Mesodermal cell (in vitro differentiated cells): ENCODE measurements at regions not wholly inside any gene's neighbourhood (a gene's known extent, or its start where the extent isn't known, plus 50 kb on each side); places are given as distances from the start of the nearest gene placed in this dataset.

Experiments
- H3K27ac ChIP-seq: 2 replicates; pipeline ENCODE4 v1.7.0; 2013; ENCODE audit warnings: mild to moderate bottlenecking, low read depth, low read length, moderate library complexity; ENCODE audit not compliant: severe bottlenecking
- H3K36me3 ChIP-seq: 2 replicates; pipeline ENCODE4 v1.7.1; 2013; ENCODE audit warnings: mild to moderate bottlenecking, low read length, moderate library complexity; ENCODE audit not compliant: control insufficient read depth, insufficient read depth
- H3K4me1 ChIP-seq: one replicate; pipeline ENCODE4 v1.7.1; 2013; ENCODE audit warnings: mild to moderate bottlenecking, low read length; ENCODE audit not compliant: insufficient read depth, control insufficient read depth, poor library complexity, severe bottlenecking
- H3K4me3 ChIP-seq: 2 replicates; pipeline ENCODE4 v1.7.0; 2013; ENCODE audit warnings: low read length, control low read depth, mild to moderate bottlenecking; ENCODE audit not compliant: insufficient read depth, poor library complexity, severe bottlenecking; ENCODE audit errors: extremely low read depth
- H3K9me3 ChIP-seq: 2 replicates; pipeline ENCODE4 v1.7.1; 2013; ENCODE audit warnings: mild to moderate bottlenecking, low read length, moderate library complexity; ENCODE audit not compliant: control insufficient read depth
- WGBS, 2 experiments: methylation state at CpG; one replicate each; pipeline ENCODE4 v1.1.5; 2013; ENCODE audit warnings: missing lambda C conversion rate in 2 of 2; ENCODE audit not compliant: insufficient coverage in 2 of 2; 5-methylcytosine and 5-hydroxymethylcytosine counted together

- H3K36me3 ChIP-seq = no peaks in the 10 kb centered on the region
- no peak overlapping the region for H3K4me3 ChIP-seq
- H3K27ac ChIP-seq = no peak overlapping the region
- no peaks in the 10 kb centered on the region for H3K9me3 ChIP-seq
- peaks cover 34% of the 10 kb centered on the region for H3K4me1 ChIP-seq
Measured at GRCh38 chr5:96258692-96259091, 174.4 kb downstream of the PCSK1 start.

GRCh38 chr5:96257904-96258303, 175.1 kb downstream of the PCSK1 start:
- Histone ChIP-seq H3K4me3 (no peak overlapping the region), H3K4me1 (peaks cover 34% of the 10 kb centered on the region), H3K9me3 (no peaks in the 10 kb centered on the region), H3K36me3 (no peaks in the 10 kb centered on the region), H3K27ac (no peak overlapping the region)
- WGBS, 2 experiments = 100% methylated on average over 1 of the region's 2 CpGs; no CpG with 5 or more reads in 1 of the 2 experiments

- H3K36me3 ChIP-seq = no peaks in the 10 kb centered on the region
- H3K4me3 ChIP-seq = no peak overlapping the region
- no peak overlapping the region for H3K27ac ChIP-seq
- H3K9me3 ChIP-seq = no peaks in the 10 kb centered on the region
- WGBS, 2 experiments = 82 to 86% methylated on average over 4 of the region's 5 CpGs
- H3K4me1 ChIP-seq = peaks cover 34% of the 10 kb centered on the region
Measured at GRCh38 chr5:96256795-96257470, 176.1 kb downstream of the PCSK1 start.

- WGBS, 2 experiments = 75 to 90% methylated on average over 1 to 2 of the region's 5 CpGs
- no peak overlapping the region for H3K4me3 ChIP-seq
Measured at GRCh38 chr5:96254980-96255691, 177.9 kb downstream of the PCSK1 start.

GRCh38 chr5:96253140-96253539, 179.9 kb downstream of the PCSK1 start:
- peaks cover 19% of the 10 kb centered on the region for H3K4me1 ChIP-seq
- 100% methylated on average over 2 of the region's 2 CpGs; no CpG with 5 or more reads in 1 of the 2 experiments for WGBS, 2 experiments

More at GRCh38 chr5:96254980-96255691, 177.9 kb downstream of the PCSK1 start:
- Histone ChIP-seq H3K4me1 (peaks cover 34% of the 10 kb centered on the region), H3K27ac (no peak overlapping the region), H3K36me3 (no peaks in the 10 kb centered on the region), H3K9me3 (no peaks in the 10 kb centered on the region)

GRCh38 chr5:96252596-96252995, 180.5 kb downstream of the PCSK1 start:
- Histone ChIP-seq H3K9me3 (no peaks in the 10 kb centered on the region), H3K36me3 (no peaks in the 10 kb centered on the region), H3K27ac (no peak overlapping the region), H3K4me1 (peaks cover 15% of the 10 kb centered on the region), H3K4me3 (no peak overlapping the region)
- WGBS, 2 experiments = 83 to 93% methylated on average over 1 to 2 of the region's 4 CpGs

More at GRCh38 chr5:96253140-96253539, 179.9 kb downstream of the PCSK1 start:
- Histone ChIP-seq H3K27ac (no peak overlapping the region), H3K9me3 (no peaks in the 10 kb centered on the region), H3K36me3 (no peaks in the 10 kb centered on the region), H3K4me3 (no peak overlapping the region)

GRCh38 chr5:96250782-96251181, 182.3 kb downstream of the PCSK1 start:
- H3K4me3 ChIP-seq = no peak overlapping the region
- no peaks in the 10 kb centered on the region for H3K36me3 ChIP-seq
- 70 to 77% methylated on average over 2 of the region's 2 CpGs for WGBS, 2 experiments
- H3K4me1 ChIP-seq = peaks cover 11% of the 10 kb centered on the region
- no peaks in the 10 kb centered on the region for H3K9me3 ChIP-seq
- H3K27ac ChIP-seq = no peak overlapping the region

- WGBS, 2 experiments = 94 to 100% methylated on average over 2 to 3 of the region's 3 CpGs
- H3K36me3 ChIP-seq = no peaks in the 10 kb centered on the region
- no peak overlapping the region for H3K4me3 ChIP-seq
- no peaks in the 10 kb centered on the region for H3K9me3 ChIP-seq
- H3K4me1 ChIP-seq = peaks cover 5% of the 10 kb centered on the region
- H3K27ac ChIP-seq = peak overlapping the region; percentile 48
Measured at GRCh38 chr5:96248131-96248530, 184.9 kb downstream of the PCSK1 start.

GRCh38 chr5:96247708-96248107, 185.3 kb downstream of the PCSK1 start:
- H3K36me3 ChIP-seq = no peaks in the 10 kb centered on the region
- H3K9me3 ChIP-seq = no peaks in the 10 kb centered on the region
- H3K4me3 ChIP-seq = no peak overlapping the region
- H3K4me1 ChIP-seq = peaks cover 5% of the 10 kb centered on the region
- H3K27ac ChIP-seq = peak overlapping the region; percentile 48
- WGBS, 2 experiments = 90 to 100% methylated on average over 1 to 2 of the region's 2 CpGs

- Histone ChIP-seq H3K27ac (peak overlapping the region; percentile 29), H3K9me3 (no peaks in the 10 kb centered on the region), H3K4me3 (no peak overlapping the region), H3K36me3 (no peaks in the 10 kb centered on the region), H3K4me1 (peaks cover 5% of the 10 kb centered on the region)
- WGBS, 2 experiments = 63% methylated on average over 2 of the region's 4 CpGs; no CpG with 5 or more reads in 1 of the 2 experiments
Measured at GRCh38 chr5:96247097-96247701, 185.8 kb downstream of the PCSK1 start.
